GM19455 (cell line): ENCODE measurements at regions not wholly inside any gene's neighbourhood (a gene's known extent, or its start where the extent isn't known, plus 50 kb on each side); places are given as distances from the start of the nearest gene placed in this dataset.
"Not testable (repeated sequence)": the region's sequence is repeated elsewhere in the genome, so short reads cannot be mapped to it uniquely, and the experiment has no call there.

ENCODE experiments used
- ATAC-seq: cut with Tn5 transposase; IDR thresholded peaks from one replicate; pipeline ENCODE4 v1.9.1; 2021; ENCODE audit not compliant: unreplicated experiment

DNA sequence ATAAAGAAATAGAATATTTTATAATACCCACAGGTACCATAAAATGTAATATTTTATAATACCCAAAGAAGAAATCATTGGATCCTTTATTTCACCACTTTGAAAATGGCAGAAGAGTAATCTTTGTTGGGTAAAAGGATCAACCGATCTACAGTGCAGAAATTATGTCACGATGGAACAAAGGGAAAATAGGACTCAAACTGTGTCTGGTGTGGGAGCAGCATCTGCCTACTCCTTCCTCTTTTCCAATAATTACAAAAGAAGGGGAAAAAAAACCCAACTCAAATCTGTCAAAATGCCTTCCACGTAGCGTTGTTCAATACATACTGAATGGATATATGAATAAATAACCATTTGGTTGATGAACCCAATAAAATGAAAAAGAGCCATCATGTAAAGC is 492.6 kb upstream of the TBL1XR1 start:
- ATAC-seq = no peak

DNA sequence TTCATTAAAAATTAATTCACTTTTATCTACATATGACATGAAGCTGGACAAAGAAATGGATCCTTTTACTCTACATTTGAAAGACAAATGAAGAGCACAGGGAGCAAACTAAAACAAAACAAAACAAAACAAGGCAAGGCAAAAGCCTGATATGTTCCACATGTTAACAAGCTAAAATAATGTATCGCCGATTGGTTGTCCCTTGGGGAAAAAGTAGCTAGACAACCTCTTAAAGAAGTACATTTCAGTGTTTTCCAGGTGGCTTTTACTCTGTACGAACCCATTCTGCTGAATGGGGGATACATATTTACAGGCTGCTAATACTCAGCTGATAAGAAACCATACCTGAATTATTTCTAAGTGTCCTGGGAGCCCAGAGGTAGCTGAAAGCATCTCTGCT is 493.0 kb upstream of the TBL1XR1 start:
- no peak for ATAC-seq

DNA sequence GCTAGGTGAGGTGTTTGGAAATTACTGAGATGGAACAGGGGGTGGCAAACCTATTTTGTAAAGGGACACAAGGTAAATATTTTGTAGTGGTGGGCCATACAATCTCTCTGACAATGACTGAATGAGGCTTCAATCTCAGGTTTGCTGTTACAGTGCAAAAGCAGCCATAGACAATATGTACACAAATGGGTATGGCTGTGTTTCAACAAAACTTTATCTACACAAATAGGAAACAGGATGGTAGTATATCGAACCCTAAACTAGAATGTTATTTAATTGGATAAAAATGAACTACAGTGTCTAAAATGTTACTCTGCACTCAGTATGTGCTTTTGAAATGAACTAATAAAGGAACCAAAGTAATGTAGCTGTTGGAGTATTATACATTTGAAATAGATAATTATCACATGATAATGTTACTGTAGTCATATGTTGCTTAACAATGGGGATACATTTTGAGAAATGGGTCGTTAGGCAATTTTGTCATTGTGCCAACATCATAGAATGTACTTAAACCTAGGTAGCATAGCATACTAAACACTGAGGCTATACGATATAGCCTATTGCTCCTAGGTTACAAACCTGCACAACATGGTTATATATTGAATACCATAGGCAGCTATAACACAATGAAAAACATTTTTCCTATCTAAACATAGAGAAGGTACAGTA is 495.2 kb upstream of the TBL1XR1 start:
- ATAC-seq = no peak

DNA sequence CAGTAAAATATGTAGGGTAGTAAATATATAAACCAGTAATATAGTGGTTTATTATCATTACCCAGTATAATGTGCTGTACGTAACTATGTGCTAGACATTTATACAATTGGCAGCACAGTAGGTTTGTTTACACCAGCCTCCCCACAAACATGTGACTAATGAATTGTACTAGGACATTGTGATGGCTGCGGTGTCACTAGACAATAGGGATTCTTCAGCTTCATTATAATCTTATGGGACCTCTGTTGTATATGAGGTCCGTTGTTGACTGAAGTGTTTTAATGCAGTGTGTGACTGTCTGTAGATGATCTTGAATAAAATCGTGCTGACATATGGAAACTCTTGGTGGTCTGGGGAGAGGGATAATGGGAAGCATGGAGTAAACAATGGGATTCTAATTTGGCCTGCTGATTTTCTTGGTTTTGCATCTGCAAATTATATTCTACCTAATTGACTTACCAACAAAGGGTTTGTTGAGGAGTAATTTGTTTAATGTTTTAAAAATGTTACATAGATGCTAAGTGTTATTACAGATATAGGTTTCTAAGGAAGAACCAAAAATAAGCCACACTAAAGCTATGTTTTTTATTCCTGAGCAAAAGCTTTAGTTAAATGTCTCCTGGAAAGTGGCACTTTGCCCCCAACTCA is 496.5 kb upstream of the TBL1XR1 start:
- no peak for ATAC-seq

DNA sequence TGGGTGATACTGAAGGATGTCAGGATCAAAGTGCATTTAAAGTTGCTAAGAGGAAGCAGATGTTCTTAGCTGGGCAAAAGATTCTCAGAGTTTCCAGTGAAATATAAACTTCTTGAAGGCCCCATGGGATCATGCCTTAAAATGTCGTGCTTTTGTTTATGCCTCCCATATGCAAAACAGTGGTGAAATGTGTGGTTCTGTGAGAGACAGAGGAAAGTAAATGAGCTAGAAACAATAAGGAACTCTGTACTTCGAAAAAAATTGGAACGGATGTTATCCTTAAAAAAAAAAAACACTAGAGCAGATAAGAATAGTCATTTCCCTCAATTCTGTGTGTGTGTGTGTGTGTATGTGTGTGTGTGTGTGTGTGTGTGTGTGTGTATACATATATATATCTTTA is 497.0 kb upstream of the TBL1XR1 start:
- no peak for ATAC-seq

DNA sequence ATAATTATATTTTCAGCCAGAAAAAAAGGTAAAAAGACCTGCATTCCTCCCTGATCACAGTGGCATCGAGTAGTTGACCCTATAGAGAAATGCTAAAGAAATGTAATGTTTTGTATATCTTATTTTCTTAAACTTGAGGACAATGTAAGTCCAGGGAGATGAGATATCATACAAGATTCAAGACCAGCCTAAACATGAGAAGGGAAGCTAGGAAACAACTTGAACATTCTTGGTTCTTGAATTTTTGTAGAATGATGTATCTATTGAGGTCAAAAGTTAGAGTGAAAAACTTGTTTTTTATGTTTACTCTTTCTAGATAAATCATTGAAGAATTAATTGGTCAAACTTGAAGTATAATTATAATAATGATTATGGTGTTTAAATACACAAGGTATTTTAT is 497.7 kb upstream of the TBL1XR1 start:
- ATAC-seq = no peak

DNA sequence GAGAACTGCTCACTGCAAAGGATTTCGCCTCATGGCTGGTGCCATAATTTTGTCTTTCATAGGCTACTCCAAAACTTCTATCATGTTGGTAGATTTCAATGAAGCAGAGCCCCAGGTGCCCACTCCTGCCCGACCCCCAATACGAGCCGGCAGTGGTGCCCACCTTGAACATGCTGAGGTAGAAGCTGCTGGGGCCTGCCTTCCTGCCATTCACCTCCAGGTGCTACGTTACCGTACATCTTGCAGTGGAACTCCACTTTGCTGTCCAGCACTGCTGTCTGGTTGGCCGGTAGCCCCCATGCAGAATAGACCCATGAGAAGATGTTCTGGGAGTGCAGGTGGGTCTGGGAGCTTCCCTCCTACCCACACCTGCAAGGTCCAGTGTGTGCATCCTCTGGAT is 502.8 kb upstream of the TBL1XR1 start:
- no peak for ATAC-seq

DNA sequence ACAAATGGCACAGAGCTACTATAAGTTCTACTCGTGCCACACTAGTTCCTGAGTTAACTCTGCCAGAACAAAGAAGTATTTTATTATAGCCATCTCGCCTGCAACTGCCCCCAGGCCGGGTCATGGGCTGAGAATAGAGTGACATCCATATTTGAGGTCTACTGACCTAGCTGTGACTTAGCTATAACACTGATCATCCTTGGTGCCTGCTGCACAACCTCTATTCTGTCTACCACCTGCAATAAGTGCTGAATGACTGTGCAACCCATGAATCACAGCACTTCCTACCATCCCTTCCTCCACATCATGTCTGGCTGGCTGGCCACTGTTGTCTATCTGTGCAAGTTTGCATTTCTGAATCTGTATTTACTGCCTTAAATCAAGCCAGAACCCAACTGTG is 506.5 kb upstream of the TBL1XR1 start:
- no peak for ATAC-seq

DNA sequence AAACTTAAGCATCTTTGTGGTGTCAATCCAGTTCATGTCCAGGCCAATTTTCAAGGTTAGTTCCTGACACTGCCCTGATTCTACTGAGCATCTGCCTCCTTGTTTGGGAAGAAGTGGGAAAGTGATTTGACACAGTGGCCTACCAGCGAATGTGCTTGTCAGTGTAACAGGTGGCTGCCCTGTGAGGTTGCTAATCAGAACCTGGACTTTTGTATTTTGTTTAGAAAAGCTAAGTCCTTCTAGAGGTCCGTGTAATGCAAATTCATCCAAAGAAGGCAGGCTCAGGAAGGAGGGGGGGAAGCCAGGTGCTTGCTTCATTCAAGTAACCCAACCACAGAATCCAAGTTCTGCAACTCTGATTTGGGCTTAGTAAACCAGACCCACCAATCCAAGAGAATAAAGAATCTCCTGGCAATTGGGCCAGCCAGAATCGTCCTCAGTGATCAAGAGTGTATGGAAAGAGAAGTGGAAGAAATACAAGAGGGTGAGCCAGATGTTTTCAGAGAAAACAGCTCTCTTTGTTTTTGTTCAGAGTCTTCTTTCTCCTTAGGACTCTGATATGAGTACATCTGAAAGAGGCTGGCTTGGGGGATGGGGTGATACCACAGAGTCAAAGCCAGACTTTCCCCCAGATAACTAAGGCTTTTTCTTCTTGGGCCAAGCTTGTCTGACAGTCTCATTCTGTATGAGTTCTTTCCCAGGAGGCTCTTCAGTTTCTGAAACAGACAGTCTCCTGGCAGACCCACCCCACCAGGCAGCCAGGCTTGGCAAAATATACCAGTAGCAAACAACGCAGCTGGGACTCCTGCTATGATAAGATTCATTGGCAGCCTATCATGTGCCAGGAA is 508.9 kb upstream of the TBL1XR1 start:
- no peak for ATAC-seq

DNA sequence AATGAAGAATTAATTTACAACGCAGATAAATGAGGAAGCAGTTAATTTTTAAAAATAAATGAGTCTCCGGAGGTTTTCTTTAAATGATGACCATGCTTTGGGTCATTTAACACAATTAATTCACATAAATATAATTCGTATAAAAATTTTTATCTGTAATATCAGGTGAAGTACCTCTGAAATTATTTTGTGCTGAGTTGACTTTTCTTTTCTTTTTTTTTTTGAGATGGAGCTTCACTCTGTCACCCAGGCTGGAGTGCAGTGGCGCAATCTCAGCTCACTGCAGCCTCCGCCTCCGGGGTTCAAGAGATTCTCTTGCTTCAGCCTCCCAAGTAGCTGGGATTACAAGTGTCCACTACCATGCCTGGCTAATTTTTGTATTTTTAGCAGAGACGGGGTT is 512.2 kb upstream of the TBL1XR1 start:
- not testable (repeated sequence) for ATAC-seq

DNA sequence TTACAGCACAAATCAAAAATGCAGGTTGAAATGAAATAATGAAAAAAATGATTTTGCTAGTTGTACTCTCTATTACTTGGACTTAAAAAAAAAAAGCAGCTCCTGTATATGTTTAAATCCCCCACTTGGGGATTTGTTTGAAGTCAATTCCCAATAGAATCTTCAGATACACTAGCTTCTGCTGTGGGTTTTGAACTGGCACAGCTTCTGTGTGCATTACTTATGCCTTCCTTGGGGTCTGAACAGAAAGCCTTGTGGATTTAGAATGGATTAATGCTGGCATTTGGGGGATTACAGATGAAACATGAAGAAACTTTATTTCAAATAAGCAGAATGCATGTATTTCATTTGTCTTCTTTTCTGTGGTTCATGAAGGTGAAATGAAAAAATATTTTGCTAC is 513.2 kb upstream of the TBL1XR1 start:
- no peak for ATAC-seq

DNA sequence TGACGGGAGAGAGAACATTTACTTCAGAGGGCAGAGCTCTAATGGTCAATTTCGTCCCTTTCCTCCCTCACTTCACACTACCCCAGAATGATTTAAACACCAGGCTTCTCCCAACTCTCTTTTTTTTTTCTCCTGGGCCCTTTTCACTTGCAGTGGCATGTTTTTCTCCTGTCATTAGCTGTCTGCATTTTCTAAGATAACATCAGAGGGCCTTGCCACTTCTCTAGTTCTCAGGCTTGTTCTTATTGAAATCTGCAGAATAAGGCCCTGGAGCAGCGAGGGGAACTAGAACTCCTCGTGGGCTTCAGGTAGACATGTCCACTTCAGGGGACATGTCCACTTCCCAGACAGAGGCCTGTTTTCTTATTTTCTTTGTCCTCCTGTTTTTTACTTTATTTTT is 514.4 kb upstream of the TBL1XR1 start:
- ATAC-seq = no peak

DNA sequence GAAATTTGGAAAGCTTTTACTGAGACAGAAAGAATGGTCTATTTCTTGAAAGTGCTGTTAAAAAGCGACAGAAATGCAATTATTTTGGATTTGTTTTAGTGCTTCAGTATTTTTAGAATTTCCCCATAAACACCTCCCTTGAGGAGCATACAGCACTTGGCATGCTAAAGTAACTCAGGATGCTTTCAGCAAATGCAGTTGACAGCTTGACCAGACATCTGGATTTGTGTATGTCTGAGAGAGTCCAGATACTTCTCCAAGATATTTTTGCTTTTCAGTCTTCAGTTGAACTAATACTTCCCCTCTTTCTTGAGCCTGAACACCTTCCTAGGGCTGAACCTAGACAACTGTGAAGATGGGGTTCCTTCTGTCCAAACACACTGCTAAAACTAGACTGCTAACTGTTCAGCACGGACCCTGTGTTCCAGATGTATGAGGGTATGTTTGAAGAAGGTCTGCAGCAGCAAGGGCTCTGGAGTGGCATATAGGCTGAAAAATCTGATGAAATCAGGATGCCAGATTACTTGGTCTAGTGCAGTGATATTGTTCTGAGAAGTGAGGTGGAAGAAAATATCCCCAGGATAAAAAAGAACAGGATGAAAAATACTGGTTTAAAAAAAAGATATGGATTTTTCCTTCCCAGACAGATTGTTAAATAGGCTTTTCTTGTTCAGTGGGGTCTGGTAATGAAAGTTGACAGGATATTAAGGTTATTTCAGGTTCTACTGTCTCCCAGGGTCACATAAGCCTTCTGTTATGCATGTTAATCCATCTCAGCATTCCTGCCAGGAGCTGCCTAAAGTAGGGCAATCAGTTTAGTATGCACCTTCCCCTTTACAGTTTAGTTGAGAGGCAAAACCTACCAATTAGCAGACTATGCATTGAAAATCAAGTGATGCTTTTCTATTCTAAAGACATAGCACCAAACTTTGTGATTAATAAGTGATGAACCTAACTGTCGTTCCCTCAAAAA is 516.9 kb upstream of the TBL1XR1 start:
- ATAC-seq = no peak

DNA sequence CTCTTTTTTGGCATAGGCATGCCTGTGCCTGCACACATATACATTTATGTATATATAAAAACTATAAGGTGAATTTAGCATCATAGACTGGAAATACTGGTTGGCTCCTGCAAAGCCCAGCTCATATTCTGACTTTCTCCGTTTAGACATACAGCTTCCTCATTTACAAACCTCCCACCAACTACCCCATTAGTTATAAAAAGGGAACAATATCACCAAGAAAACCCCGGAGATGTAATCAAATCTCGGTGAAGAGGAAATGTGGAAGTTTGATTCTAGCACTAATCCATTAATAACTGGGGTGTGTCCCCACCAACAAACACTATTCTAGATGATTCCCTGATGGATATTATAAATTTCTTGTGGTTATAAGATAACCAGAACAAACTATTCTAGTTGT is 517.7 kb upstream of the TBL1XR1 start:
- ATAC-seq = no peak

DNA sequence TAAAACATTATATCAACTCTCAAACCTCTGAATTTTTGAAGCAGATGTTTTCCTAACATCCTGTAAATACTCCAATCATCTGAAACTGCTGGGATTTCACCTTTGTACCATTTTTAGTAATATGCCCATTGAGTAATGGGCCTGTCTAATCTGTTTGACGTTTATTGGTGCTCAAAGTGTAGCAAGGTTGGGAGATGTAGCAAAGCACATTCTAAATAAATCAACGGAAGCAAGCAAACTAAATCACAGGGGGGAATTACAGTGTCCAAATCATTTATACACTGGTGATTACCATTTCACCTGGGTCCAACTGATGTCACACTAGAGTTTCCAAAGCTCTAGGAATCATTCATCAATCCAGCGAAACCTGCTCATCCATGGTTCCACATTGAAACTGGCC is 518.7 kb upstream of the TBL1XR1 start:
- no peak for ATAC-seq

DNA sequence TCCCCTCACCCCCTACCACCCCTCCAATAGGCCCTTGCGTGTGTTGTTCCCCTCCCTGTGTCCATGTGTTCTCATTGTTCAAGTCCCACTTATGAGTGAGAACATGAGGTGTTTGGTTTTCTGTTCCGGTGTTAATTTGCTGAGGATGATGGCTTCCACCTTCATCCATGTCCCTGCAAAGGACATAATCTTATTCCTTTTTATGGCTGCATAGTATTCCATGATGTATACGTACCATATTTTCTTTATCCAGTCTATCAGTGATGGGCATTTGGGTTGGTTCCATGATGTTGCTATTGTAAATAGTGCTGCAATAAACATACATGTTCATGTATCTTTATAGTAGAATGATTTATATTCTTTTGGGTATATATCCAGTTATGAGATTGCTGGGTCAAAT is 523.6 kb upstream of the TBL1XR1 start:
- not testable (repeated sequence) for ATAC-seq

DNA sequence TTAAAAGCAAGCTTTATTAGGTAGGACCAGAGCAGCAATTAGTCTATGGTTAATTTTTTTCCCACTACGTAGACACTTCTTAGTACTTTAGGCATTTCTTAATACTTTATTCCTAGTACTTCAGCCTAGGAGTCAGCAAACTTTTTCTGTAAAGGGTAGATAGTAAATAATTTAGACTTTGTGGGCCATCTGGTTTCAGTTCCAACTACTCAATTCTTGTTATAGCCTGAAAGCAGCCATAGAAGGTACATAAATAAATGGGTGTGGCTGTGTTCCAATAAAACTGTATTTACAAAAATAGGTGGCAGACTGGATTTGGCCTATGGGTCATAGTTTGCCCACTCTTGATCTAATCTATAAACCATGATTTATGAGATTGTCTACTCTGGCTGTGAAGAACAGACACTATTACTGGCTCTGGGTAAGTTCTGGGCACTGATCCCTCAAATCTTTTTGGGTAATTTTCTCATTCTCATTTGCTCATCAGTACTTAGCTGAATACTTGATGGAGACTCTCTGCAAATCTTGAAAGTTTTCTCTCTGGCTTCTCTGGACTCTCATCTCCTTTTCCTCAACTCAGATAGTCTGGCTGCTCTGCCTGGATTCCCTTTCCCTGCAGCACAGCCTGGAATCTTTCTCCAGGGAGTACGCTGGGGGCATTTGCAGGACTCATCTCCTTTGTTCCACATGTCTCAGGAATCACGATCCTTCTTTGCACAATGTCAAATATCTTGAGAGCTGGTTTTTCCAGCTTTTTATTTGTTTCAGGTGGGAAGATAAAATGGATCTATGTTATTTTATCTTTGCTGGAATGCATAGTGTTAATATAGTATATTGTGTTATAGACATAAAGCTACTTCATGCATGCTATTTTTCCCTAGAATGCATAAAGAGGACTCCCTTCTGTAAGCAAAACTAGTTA is 524.8 kb upstream of the TBL1XR1 start:
- ATAC-seq = no peak

DNA sequence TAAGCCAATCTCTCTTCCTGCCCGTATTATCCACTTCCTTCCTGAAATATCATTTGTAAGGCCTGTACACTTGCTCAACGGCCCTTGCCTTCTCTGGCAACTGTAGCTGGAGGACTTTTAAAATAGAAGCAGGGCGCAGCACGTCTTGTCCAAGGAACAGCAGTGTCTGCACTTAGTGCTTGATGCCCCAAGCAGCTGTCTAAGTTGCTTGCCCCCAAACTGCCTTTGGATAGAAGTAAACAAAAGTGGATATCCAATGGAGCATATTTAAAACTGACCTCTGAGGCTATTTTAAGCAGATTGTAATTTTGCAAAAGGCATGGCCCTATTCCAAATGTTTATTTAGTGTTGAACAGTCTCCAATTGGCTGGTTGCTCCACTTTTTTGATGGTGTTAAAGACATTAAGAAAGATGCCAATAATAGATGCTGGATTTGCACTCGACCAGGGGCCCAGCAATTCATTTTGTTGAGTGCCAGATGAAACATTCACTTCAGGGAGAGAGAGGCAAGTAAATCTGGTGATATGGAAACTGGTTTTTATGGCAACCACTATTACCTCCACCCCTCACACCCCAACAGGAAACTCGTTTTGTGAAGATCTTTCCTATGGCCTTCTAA is 526.8 kb upstream of the TBL1XR1 start:
- ATAC-seq = no peak

DNA sequence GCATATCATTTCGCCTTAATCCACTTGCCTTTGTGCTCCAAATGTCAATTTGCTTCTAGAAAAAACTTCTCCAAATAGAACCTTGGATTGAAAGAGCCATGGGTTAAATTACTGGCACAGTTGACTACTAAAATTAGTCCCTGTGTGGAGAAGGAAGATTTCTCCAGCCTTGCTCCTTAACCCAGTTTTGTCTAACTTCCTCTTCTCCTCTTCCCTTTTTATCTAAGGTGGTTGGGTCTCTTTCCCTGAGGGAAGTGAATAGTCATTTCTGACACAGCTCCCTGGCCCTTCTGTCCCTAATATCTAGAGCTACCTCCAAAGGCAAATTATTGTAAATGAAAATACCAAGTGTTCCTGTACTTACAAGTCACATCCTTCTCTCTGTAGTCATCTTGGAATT is 527.9 kb upstream of the TBL1XR1 start:
- no peak for ATAC-seq

DNA sequence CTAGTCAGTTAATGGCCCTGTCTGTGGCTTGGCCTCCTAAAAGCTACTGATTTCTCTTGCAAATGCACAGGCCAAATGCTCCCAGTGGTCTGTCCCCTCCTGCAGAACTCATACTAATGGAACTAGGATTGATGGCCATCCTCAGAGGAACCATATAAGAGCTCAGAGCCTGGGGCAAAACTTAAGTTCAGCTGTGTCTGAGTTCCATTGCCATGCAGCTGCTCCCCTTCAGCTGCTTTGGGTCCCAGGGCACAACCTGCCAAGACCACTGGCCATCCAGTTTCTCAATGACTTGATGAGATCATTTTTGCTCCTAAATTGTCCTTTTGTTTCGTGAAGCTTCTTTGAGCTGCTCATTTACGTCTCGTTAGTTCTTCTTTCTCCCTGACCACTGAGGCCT is 529.5 kb upstream of the TBL1XR1 start:
- no peak for ATAC-seq
